Activated CD4-positive, CD25-positive, alpha-beta regulatory T cell (primary cell): ENCODE measurements at regions not wholly inside any gene's neighbourhood (a gene's known extent, or its start where the extent isn't known, plus 50 kb on each side); places are given as distances from the start of the nearest gene placed in this dataset.

ENCODE experiments used
- DNase-seq, 4 experiments: peaks; one replicate each; lab custom pipeline; 2025; lab: John Stamatoyannopoulos, UW

GRCh38 chr9:90539286-90539685, 103.3 kb downstream of the DIRAS2 start:
- DNase-seq, result no peak

- DNase-seq, result no peak
Observed at GRCh38 chr9:90540734-90541133, 101.9 kb downstream of the DIRAS2 start.

- no peak for DNase-seq
Observed at GRCh38 chr9:90544488-90544887, 98.1 kb downstream of the DIRAS2 start.

GRCh38 chr9:90546200-90546599, 96.4 kb downstream of the DIRAS2 start:
- no peak for DNase-seq

GRCh38 chr9:90547896-90548295, 94.7 kb downstream of the DIRAS2 start:
- no peak for DNase-seq

GRCh38 chr9:90552317-90552716, 90.3 kb downstream of the DIRAS2 start:
- DNase-seq, result no peak

GRCh38 chr9:90555351-90556057, 87.1 kb downstream of the DIRAS2 start:
- DNase-seq, result no peak

- DNase-seq, result no peak
Observed at GRCh38 chr9:90556897-90557675, 85.5 kb downstream of the DIRAS2 start.

GRCh38 chr9:90559075-90560073, 83.2 kb downstream of the DIRAS2 start:
- no peak for DNase-seq
